ENCODE measurements at regions not wholly inside any gene's neighbourhood (a gene's known extent, or its start where the extent isn't known, plus 50 kb on each side); places are given as distances from the start of the nearest gene placed in this dataset.

DNA sequence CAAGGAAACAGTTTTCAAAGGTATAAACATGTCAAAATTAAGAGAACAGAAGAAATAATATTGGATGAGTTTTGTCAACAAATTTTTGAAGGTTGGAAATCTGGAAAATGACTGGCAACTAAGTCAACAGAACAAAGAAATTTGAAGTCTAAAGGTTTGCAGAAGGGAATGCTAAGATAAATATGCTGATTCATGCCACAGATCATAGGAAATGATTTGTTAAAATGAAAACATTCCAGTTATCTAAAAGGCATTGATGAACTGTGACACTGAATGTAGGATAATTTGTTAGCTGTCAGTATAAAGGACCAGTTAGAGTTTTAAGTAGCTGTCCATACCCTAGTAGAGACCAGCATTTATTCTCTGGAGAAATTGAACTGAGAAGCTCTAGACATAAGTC is 157.9 kb upstream of the CHRM3 start:
- H3K9ac ChIP-seq (ENCODE audit: low read length), result no peak overlapping the region
- H3K27ac Mint-ChIP-seq (ENCODE audit: unreplicated experiment), result no peak overlapping the region
- peaks cover 3% of the 10 kb centered on the region for H3K36me3 Mint-ChIP-seq (ENCODE audit: low read depth, unreplicated experiment)
- H2AFZ ChIP-seq (ENCODE audit: low read depth, low read length), result no peak overlapping the region
- H3K36me3 ChIP-seq (ENCODE audit: insufficient read depth, low read length), result no peaks in the 10 kb centered on the region
- peaks cover 17% of the 10 kb centered on the region for H3K9me3 Mint-ChIP-seq (ENCODE audit: unreplicated experiment)
- peaks cover 8% of the 10 kb centered on the region for H3K9me3 ChIP-seq (ENCODE audit: insufficient read depth, low read depth, low read length)
- TF ChIP-seq EZH2 (IDR thresholded peaks at IDR 0.05; ENCODE audit: insufficient read depth, low read length), result no peak
- TF ChIP-seq, protein P1, sequence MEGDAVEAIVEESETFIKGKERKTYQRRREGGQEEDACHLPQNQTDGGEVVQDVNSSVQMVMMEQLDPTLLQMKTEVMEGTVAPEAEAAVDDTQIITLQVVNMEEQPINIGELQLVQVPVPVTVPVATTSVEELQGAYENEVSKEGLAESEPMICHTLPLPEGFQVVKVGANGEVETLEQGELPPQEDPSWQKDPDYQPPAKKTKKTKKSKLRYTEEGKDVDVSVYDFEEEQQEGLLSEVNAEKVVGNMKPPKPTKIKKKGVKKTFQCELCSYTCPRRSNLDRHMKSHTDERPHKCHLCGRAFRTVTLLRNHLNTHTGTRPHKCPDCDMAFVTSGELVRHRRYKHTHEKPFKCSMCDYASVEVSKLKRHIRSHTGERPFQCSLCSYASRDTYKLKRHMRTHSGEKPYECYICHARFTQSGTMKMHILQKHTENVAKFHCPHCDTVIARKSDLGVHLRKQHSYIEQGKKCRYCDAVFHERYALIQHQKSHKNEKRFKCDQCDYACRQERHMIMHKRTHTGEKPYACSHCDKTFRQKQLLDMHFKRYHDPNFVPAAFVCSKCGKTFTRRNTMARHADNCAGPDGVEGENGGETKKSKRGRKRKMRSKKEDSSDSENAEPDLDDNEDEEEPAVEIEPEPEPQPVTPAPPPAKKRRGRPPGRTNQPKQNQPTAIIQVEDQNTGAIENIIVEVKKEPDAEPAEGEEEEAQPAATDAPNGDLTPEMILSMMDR (IDR thresholded peaks at IDR 0.05; ENCODE audit: insufficient read depth, low read depth, low read length), result no peak
- H3K4me3 Mint-ChIP-seq (ENCODE audit: unreplicated experiment), result no peak overlapping the region
- no peak overlapping the region for H3K27ac ChIP-seq (ENCODE audit: low read depth, low read length)
- FAIRE-seq (no peak), DNase-seq (ENCODE audit: low read depth) (no peak)
- no peak overlapping the region for H3K4me2 ChIP-seq (ENCODE audit: low read length)
- no peak overlapping the region for H3K4me3 ChIP-seq (ENCODE audit: insufficient read depth, low read depth, low read length)
- no peaks in the 10 kb centered on the region for H3K4me1 Mint-ChIP-seq (ENCODE audit: low read depth, unreplicated experiment)
- H3K27me3 Mint-ChIP-seq (ENCODE audit: low read depth, unreplicated experiment), result no peaks in the 10 kb centered on the region
- H3K27me3 ChIP-seq (ENCODE audit: insufficient read depth, low read length), result no peaks in the 10 kb centered on the region
- no peaks in the 10 kb centered on the region for H3K4me1 ChIP-seq (ENCODE audit: insufficient read depth, low read length)
- no peaks in the 10 kb centered on the region for H4K20me1 ChIP-seq (ENCODE audit: insufficient read depth, low read length)
- H3K79me2 ChIP-seq (ENCODE audit: insufficient read depth, low read length), result no peaks in the 10 kb centered on the region

- DNase-seq (ENCODE audit: low read depth), result no peak
- Mint-ChIP-seq H3K9me3 (ENCODE audit: unreplicated experiment) (peaks cover 28% of the 10 kb centered on the region), H3K27ac (ENCODE audit: unreplicated experiment) (no peak overlapping the region), H3K36me3 (ENCODE audit: low read depth, unreplicated experiment) (peaks cover 3% of the 10 kb centered on the region), H3K27me3 (ENCODE audit: low read depth, unreplicated experiment) (no peaks in the 10 kb centered on the region), H3K4me3 (ENCODE audit: unreplicated experiment) (no peak overlapping the region), H3K4me1 (ENCODE audit: low read depth, unreplicated experiment) (no peaks in the 10 kb centered on the region)
- no peaks in the 10 kb centered on the region for H4K20me1 ChIP-seq (ENCODE audit: insufficient read depth, low read length)
- H3K4me1 ChIP-seq (ENCODE audit: insufficient read depth, low read length), result no peaks in the 10 kb centered on the region
- no peaks in the 10 kb centered on the region for H3K36me3 ChIP-seq (ENCODE audit: insufficient read depth, low read length)
- no peaks in the 10 kb centered on the region for H3K79me2 ChIP-seq (ENCODE audit: insufficient read depth, low read length)
- H3K4me2 ChIP-seq (ENCODE audit: low read length), result no peak overlapping the region
- no peak overlapping the region for H3K27ac ChIP-seq (ENCODE audit: low read depth, low read length)
- H3K9ac ChIP-seq (ENCODE audit: low read length), result no peak overlapping the region
- H2AFZ ChIP-seq (ENCODE audit: low read depth, low read length), result no peak overlapping the region
- H3K27me3 ChIP-seq (ENCODE audit: insufficient read depth, low read length), result no peaks in the 10 kb centered on the region
- H3K4me3 ChIP-seq (ENCODE audit: insufficient read depth, low read depth, low read length), result no peak overlapping the region
- no peak for FAIRE-seq
- H3K9me3 ChIP-seq (ENCODE audit: insufficient read depth, low read depth, low read length), result peaks cover 8% of the 10 kb centered on the region
- TF ChIP-seq, protein P1 (IDR thresholded peaks at IDR 0.05; ENCODE audit: insufficient read depth, low read depth, low read length), result no peak
- no peak for TF ChIP-seq EZH2 (IDR thresholded peaks at IDR 0.05; ENCODE audit: insufficient read depth, low read length)
These were observed 161.0 kb upstream of the CHRM3 start for GRCh38 chr1:239225396-239225795.

GRCh38 chr1:239224100-239224499 is 162.3 kb upstream of the CHRM3 start:
- Histone ChIP-seq H3K4me2 (ENCODE audit: low read length) (no peak overlapping the region), H3K4me1 (ENCODE audit: insufficient read depth, low read length) (no peaks in the 10 kb centered on the region), H3K27ac (ENCODE audit: low read depth, low read length) (no peak overlapping the region), H4K20me1 (ENCODE audit: insufficient read depth, low read length) (no peaks in the 10 kb centered on the region), H3K27me3 (ENCODE audit: insufficient read depth, low read length) (no peaks in the 10 kb centered on the region), H3K79me2 (ENCODE audit: insufficient read depth, low read length) (no peaks in the 10 kb centered on the region), H3K9me3 (ENCODE audit: insufficient read depth, low read depth, low read length) (peaks cover 8% of the 10 kb centered on the region), H3K9ac (ENCODE audit: low read length) (no peak overlapping the region), H3K4me3 (ENCODE audit: insufficient read depth, low read depth, low read length) (no peak overlapping the region), H2AFZ (ENCODE audit: low read depth, low read length) (no peak overlapping the region), H3K36me3 (ENCODE audit: insufficient read depth, low read length) (no peaks in the 10 kb centered on the region)
- H3K36me3 Mint-ChIP-seq (ENCODE audit: low read depth, unreplicated experiment), result peaks cover 3% of the 10 kb centered on the region
- FAIRE-seq (no peak), DNase-seq (ENCODE audit: low read depth) (no peak)
- H3K4me3 Mint-ChIP-seq (ENCODE audit: unreplicated experiment), result no peak overlapping the region
- H3K4me1 Mint-ChIP-seq (ENCODE audit: low read depth, unreplicated experiment), result no peaks in the 10 kb centered on the region
- TF ChIP-seq, protein P1 (IDR thresholded peaks at IDR 0.05; ENCODE audit: insufficient read depth, low read depth, low read length), result no peak
- no peak for TF ChIP-seq EZH2 (IDR thresholded peaks at IDR 0.05; ENCODE audit: insufficient read depth, low read length)
- no peak overlapping the region for H3K27ac Mint-ChIP-seq (ENCODE audit: unreplicated experiment)
- H3K9me3 Mint-ChIP-seq (ENCODE audit: unreplicated experiment), result peaks cover 29% of the 10 kb centered on the region
- no peaks in the 10 kb centered on the region for H3K27me3 Mint-ChIP-seq (ENCODE audit: low read depth, unreplicated experiment)

Measured in astrocyte (in vitro differentiated cells and primary cell).